ENCODE measurements at regions not wholly inside any gene's neighbourhood (a gene's known extent, or its start where the extent isn't known, plus 50 kb on each side); places are given as distances from the start of the nearest gene placed in this dataset.
A peak's percentile ranks its signal among the peaks of the same experiment; 100 is the strongest.

DNA sequence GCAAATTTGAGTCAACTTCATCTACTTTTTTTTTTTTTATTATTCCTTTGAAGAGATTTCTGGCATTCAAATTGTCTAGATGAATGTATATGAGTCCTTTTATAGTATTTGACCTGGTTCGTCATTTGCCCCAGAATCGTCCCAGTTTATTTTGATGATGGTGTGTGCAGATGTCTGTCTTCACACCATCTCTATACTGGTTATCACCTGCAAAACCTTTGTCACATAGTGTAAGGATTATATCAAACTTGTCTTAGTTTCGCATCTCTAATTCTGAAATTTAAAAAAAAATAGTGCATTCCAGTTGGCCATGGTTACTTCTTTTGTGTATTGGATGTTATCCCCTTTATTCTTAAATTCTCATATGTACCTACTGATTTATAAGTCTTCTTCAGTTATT, 70.5 kb upstream of the CD99 start:
- Histone ChIP-seq H3K9ac (ENCODE audit: low read depth, low read length) (no peak overlapping the region), H3K36me3 (ENCODE audit: insufficient read depth, low read length) (peaks cover 15% of the 10 kb centered on the region), H3K9me3 (ENCODE audit: control insufficient read depth, insufficient read depth, low read length) (no peaks in the 10 kb centered on the region), H3K4me1 (ENCODE audit: insufficient read depth, low read length) (peaks cover 14% of the 10 kb centered on the region)

DNA sequence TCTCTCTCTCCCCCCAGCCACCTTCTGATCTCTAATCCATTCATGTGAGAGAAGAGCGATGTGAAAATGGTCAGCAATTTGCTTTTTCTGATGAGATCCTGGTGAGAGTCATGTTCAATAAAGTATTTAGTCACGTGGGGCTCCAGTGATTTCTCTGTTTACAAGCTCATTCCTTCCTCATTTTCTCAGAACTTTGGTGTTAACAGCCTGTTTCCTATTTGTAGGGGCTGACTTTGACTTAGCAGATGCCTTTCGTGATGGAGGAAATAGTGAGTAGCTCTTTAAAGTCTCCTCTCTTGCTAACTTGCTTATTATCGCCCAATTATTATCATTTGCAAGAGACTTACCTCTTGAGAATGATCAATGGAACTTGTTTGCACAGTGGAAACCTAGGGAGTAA, 72.6 kb upstream of the CD99 start:
- H3K36me3 ChIP-seq (ENCODE audit: insufficient read depth, low read length), result peaks cover 15% of the 10 kb centered on the region
- peaks cover 22% of the 10 kb centered on the region for H3K4me1 ChIP-seq (ENCODE audit: insufficient read depth, low read length)
- H3K9ac ChIP-seq (ENCODE audit: low read depth, low read length), result no peak overlapping the region

DNA sequence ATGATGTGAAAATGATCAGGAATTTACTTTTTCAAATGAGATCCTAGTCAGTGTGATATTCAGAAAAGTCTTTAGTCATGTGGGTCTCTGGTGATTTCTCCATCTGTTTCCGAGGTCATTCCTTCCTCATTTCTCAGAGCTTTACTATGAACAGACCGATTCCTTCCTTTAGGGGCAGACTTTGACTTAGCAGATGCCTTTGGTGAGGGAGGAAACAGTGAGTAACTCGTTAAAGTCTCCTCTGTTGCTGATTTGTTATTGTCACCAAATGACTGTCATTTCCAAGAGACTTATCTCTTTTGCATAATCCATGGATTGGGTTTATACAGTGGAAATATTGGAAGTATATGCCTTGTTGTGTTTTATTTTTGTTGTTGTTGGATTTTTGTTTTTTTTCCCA, 76.2 kb upstream of the CD99 start:
- no peak overlapping the region for H3K9ac ChIP-seq (ENCODE audit: low read depth, low read length)
- no peaks in the 10 kb centered on the region for H3K9me3 ChIP-seq (ENCODE audit: control insufficient read depth, insufficient read depth, low read length)
- peaks cover 14% of the 10 kb centered on the region; the same call in 1 of the 2 replicates for H3K4me1 ChIP-seq (ENCODE audit: insufficient read depth, low read length)
- peaks cover 8% of the 10 kb centered on the region for H3K36me3 ChIP-seq (ENCODE audit: insufficient read depth, low read length)

More for the DNA sequence above, 72.6 kb upstream of the CD99 start:
- no peaks in the 10 kb centered on the region for H3K9me3 ChIP-seq (ENCODE audit: control insufficient read depth, insufficient read depth, low read length)

DNA sequence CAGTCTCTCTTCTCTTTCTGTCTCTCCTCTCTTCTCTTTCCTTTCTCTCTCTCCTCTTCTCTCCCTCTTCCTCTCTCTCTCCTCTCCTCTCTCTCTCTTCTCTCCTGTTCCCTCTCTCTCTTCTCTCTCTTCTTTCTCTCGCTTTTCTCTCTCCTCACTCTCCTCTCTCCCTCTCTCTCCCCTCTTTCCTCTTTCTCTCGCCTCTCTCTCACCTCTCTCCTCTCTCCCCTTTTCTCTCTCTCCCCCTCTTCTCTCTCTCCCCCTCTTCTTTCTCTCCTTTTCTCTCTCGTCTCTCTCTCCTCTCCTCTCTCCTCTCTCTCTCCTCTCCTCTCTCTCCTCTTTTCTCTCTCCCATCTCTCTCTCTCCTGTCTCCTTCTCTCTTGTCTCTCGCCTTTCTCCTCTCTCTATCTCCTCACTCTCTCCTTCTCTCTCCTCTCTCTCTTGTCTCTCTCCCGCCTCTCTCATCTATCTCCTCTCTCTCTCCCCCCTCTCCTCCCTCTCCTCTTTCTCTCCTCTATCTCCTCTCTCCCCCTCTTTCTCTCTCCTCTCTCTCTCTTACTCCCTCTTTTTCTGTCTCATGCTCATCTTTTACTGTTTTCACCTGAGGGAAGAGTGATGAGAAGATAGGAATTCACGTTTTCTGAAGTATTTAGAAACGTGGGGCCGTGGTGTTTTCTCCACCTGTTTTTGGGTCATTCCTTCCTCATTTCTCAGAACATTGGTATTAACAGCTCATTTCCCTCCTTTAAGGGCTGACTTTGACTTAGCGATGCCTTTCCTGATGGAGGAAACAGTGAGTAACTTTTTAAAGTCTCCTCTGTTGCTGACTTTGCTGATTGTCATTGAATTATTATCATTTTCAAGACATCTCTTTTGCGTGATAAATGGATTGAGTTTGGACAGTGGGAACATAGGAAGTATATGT, 80.6 kb upstream of the CD99 start:
- H3K9ac ChIP-seq (ENCODE audit: low read depth, low read length), result peak overlapping the region; percentile 97
- no peaks in the 10 kb centered on the region for H3K36me3 ChIP-seq (ENCODE audit: insufficient read depth, low read length)
- no peaks in the 10 kb centered on the region for H3K9me3 ChIP-seq (ENCODE audit: control insufficient read depth, insufficient read depth, low read length)
- H3K4me1 ChIP-seq (ENCODE audit: insufficient read depth, low read length), result peaks cover 14% of the 10 kb centered on the region; the same call in 1 of the 2 replicates

DNA sequence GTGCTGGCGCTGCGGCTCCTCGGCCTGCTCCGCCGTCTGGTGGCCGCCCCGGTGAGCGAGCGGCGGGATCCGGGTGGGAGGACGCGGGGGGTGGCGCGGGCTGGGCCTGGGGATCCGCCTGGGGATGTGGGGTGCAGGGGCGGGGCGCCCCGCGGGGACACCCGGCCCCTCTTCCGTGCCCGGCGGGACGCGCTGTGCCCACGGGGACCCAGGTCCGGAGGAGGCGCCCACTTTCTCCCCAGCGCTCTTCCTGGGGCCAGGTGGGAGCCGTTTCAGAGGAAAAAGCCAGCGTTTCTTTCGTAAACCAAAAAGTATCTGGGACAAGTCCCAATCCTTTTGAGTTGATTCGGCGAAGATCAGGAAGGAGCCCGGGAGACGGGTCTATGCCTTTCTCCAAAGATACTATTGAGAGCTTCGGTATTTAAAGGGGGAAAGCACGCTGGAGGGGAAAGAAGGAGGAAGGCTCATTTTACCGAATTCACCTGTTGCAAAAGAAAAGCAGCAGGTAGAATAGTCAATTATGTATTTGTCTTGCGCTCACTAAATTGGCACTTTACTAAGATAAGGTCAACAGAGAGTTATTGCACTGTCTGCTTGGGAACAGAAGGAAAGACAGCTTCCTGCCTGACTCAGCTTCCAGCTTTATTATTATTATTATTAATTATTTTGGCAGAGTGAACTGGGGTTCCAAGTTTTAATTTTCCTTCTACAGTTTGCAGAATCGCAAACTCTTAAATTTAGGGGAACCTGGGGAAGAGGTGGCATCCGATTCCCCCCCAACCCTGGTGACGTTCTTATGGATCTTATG, 81.5 kb upstream of the CD99 start:
- no peaks in the 10 kb centered on the region for H3K9me3 ChIP-seq (ENCODE audit: control insufficient read depth, insufficient read depth, low read length)
- peaks cover 9% of the 10 kb centered on the region; the same call in 1 of the 2 replicates for H3K4me1 ChIP-seq (ENCODE audit: insufficient read depth, low read length)
- H3K9ac ChIP-seq (ENCODE audit: low read depth, low read length), result peak overlapping the region; percentile 97
- no peaks in the 10 kb centered on the region for H3K36me3 ChIP-seq (ENCODE audit: insufficient read depth, low read length)

DNA sequence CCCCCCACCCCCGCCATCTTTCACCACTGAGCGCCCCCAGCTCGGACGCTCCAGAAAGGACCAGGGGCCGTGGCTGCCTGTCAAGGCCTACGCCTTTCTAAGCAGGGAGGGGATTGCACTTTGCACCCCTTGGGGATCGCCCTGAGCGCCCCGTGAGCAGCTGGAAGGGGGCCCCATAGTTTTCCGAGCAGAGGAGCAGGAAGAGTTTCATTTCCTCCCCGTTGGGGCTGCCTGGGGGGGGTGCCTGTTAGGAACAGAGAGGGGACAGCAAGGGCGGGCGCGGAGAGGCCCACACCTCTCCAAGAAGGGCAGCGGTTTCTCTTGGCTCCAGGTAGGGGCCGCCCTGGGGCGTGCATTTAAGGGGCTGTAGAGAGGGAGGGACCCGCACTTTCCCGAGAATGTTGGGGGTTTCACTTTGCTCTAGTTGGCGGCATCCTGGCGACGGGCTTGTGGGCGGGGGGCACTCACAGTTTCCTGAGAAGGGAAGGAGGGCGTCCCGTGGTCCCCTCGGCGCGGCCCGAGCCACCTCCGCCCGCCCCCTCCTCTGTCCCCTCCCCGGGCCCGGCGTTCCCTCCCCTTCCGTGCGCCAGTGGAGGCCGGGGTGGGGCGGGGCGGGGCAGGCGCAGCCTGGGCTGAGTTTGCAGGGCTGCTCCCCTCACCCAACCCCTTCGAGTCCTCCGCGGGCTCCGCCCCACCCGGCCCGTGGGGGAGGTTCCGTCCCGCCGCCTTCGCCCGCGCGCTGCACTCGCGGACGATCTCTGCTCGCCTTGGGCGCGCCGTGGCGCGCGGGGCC, 82.3 kb upstream of the CD99 start:
- Histone ChIP-seq H3K36me3 (ENCODE audit: insufficient read depth, low read length) (no peaks in the 10 kb centered on the region), H3K9me3 (ENCODE audit: control insufficient read depth, insufficient read depth, low read length) (no peaks in the 10 kb centered on the region), H3K9ac (ENCODE audit: low read depth, low read length) (peak overlapping the region; percentile 97), H3K4me1 (ENCODE audit: insufficient read depth, low read length) (peaks cover 6% of the 10 kb centered on the region; the same call in 1 of the 2 replicates)

DNA sequence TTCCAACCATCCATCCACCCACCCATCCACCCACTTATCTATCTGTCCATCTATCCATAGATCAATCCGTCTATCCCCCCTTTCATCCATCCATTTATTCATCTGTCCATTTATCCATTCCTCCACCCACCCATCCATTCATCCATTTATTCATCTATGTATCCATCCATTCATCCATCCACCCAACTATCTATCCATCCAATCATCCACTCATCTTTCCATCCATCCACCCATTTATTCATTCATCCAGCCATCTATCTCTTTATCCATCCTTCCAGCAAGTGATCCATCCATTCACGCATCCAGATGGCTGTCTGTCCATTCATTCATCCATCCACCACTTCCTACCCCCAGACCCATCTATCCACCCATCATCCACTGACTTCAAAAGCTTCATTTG, 84.0 kb upstream of the CD99 start:
- Histone ChIP-seq H3K36me3 (ENCODE audit: insufficient read depth, low read length) (no peaks in the 10 kb centered on the region), H3K4me1 (ENCODE audit: insufficient read depth, low read length) (peaks cover 6% of the 10 kb centered on the region; the same call in 1 of the 2 replicates), H3K9me3 (ENCODE audit: control insufficient read depth, insufficient read depth, low read length) (no peaks in the 10 kb centered on the region), H3K9ac (ENCODE audit: low read depth, low read length) (no peak overlapping the region)

DNA sequence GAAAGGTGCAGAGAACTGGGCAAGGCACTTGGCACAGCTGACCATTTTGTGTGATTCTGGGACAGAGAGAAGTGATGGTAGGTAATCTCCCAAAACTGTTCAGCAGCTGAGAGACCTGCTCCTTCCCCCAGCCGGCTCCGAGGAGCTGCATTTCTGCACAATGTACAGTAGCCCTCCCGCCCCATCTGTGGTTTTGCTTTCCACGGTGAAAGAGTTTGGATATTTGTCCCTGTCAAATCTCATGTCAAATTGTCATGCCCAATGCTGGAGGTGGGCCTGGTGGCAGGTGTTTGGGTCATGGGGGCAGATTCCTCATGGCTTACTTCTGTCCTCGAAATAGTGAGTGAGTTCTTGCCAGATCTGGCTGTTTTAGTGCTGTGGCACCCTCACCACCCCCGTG, 90.5 kb upstream of the CD99 start:
- Histone ChIP-seq H3K36me3 (ENCODE audit: insufficient read depth, low read length) (peaks cover 3% of the 10 kb centered on the region; the same call in 1 of the 2 replicates), H3K9me3 (ENCODE audit: control insufficient read depth, insufficient read depth, low read length) (no peaks in the 10 kb centered on the region), H3K4me1 (ENCODE audit: insufficient read depth, low read length) (peaks cover 4% of the 10 kb centered on the region; the same call in 1 of the 2 replicates), H3K9ac (ENCODE audit: low read depth, low read length) (no peak overlapping the region)

DNA sequence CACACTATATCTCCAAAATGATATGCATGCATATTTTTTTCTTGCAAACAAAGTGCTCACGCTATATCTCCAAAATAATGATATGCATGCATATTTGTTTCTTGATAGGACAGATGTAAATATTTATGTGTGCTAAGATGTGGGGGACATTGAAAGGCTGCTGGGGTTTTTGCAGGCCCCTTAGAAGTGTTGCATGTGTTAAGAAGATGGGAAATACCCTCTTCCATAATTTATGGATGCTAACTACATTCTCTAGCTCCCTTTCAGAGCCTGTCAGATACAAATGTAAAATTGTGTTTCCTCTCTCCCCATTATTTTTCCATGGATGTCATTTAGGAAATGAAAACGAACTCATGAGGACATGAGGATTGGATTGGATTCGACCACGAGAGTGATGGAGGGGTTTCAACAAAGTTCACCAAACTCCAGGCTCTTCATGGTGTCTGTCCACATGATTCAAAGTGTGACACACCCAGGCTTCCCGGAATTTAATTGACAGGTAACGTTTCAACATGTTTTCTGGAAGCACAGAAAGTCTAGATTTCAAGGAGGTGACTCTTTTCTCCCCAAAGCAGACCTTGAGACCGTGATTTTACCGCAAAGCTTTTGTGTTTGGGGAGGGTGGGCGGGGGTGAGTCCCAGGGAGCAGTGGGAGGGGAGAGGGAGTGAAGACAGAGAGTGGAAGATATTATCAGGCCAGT, 94.4 kb upstream of the CD99 start:
- Histone ChIP-seq H3K4me1 (ENCODE audit: insufficient read depth, low read length) (peaks cover 10% of the 10 kb centered on the region), H3K9me3 (ENCODE audit: control insufficient read depth, insufficient read depth, low read length) (no peaks in the 10 kb centered on the region), H3K9ac (ENCODE audit: low read depth, low read length) (no peak overlapping the region), H3K36me3 (ENCODE audit: insufficient read depth, low read length) (peaks cover 3% of the 10 kb centered on the region; the same call in 1 of the 2 replicates)

DNA sequence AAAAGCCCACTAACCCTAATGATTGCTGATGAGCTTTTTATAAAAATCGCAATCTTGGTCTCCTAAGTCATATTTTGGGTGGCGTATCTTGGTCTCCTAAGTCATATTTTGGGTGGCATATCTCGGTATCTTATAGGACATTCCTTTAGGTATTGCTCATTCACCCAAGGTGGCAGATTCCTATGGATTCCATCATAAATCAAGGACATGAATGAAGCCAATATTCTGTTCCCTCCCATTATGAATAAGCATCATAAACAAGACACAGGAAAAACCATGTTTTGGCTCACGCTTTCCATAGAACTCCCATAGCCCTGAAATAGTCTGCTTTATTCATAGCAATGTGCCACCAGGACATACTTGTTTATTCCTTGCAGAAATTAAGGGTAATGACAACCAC, 95.0 kb upstream of the CD99 start:
- H3K4me1 ChIP-seq (ENCODE audit: insufficient read depth, low read length), result peaks cover 10% of the 10 kb centered on the region
- peaks cover 3% of the 10 kb centered on the region; the same call in 1 of the 2 replicates for H3K36me3 ChIP-seq (ENCODE audit: insufficient read depth, low read length)
- no peak overlapping the region for H3K9ac ChIP-seq (ENCODE audit: low read depth, low read length)
- H3K9me3 ChIP-seq (ENCODE audit: control insufficient read depth, insufficient read depth, low read length), result no peaks in the 10 kb centered on the region

DNA sequence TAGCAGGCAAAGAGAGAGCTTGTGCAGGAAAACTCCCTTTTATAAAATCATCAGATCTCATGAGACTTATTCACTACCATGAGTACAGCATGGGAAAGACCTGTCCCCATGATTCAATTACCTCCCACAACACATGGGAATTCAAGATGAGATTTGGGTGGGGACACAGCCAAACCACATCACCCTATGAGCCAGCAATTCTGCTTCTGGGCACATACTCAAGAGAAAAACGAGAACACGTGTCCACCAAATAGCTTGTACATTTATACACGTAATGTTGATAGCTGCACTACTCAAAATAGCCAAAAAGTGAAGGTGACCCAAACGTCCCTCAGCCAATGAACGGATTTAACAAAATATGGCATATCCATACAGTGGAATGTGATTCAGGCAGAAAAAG, 94.5 kb upstream of the DHRSX start:
- Histone ChIP-seq H3K9me3 (ENCODE audit: control insufficient read depth, insufficient read depth, low read length) (no peaks in the 10 kb centered on the region), H3K9ac (ENCODE audit: low read depth, low read length) (no peak overlapping the region), H3K4me1 (ENCODE audit: insufficient read depth, low read length) (peaks cover 10% of the 10 kb centered on the region), H3K36me3 (ENCODE audit: insufficient read depth, low read length) (peaks cover 3% of the 10 kb centered on the region; the same call in 1 of the 2 replicates)

DNA sequence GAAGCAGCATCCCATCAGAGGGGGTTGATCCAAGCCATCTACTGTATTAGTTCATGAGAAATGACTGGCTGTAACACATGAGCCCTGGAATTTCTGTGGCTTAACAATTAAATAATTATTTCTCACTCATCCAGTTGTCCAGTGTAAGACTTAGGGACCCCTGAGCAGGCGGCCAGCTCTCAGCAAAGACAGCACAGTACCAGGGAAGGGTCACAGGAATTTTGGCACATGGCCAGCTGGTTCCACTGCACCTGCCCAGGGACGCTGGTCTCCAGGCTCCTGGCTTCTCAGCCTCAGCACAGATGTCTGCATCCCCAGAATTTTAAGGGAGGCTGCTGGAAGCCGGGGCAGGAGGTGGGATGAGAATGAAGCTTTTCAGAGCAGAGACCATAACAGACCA, 93.7 kb upstream of the DHRSX start:
- no peaks in the 10 kb centered on the region for H3K9me3 ChIP-seq (ENCODE audit: control insufficient read depth, insufficient read depth, low read length)
- H3K36me3 ChIP-seq (ENCODE audit: insufficient read depth, low read length), result peaks cover 3% of the 10 kb centered on the region; the same call in 1 of the 2 replicates
- no peak overlapping the region for H3K9ac ChIP-seq (ENCODE audit: low read depth, low read length)
- H3K4me1 ChIP-seq (ENCODE audit: insufficient read depth, low read length), result peaks cover 10% of the 10 kb centered on the region

DNA sequence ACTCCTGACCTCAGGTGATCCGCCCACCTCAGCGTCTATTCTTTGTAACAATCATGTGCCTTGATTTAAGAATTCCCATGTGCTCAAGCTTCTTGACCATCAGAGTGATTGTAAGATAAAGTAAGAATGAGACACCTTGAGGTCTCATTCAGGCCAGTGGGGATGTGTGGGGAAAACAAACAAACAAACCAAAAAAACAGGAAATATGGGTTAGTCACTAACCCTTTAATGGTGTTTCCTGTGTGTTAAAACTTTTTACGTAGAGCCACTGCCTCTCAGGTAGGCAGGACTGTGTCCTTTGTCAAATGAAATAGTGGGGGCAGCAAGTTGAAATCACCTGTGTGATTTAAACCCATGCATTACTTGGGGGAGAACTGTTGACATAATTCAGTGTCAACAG, 91.5 kb upstream of the DHRSX start:
- H3K9me3 ChIP-seq (ENCODE audit: control insufficient read depth, insufficient read depth, low read length), result no peaks in the 10 kb centered on the region
- H3K36me3 ChIP-seq (ENCODE audit: insufficient read depth, low read length), result peaks cover 3% of the 10 kb centered on the region; the same call in 1 of the 2 replicates
- H3K4me1 ChIP-seq (ENCODE audit: insufficient read depth, low read length), result peaks cover 10% of the 10 kb centered on the region
- H3K9ac ChIP-seq (ENCODE audit: low read depth, low read length), result no peak overlapping the region

Data from ES-I3 (cell line).